PC-9 (cell line): ENCODE measurements at regions not wholly inside any gene's neighbourhood (a gene's known extent, or its start where the extent isn't known, plus 50 kb on each side); places are given as distances from the start of the nearest gene placed in this dataset.

ENCODE experiments used
- BruUV-seq: library from RNA; stranded (reverse); fragments of 400-500 nt; replicated peaks from 2 replicates; lab custom pipeline; 2021; lab: Mats Ljungman, UMichigan
- CTCF ChIA-PET: fragments of 300-600 bp; sonication (Branson Sonifier 250); formaldehyde crosslinking; loops from one replicate; lab custom pipeline; 2022; ENCODE audit warnings: antibody characterized with exemption; lab: Charles Lee
- POLR2A ChIA-PET: fragments of 300-600 bp; sonication (Branson Sonifier 250); formaldehyde crosslinking; loops from one replicate; lab custom pipeline; 2022; ENCODE audit warnings: antibody characterized with exemption; ENCODE audit not compliant: unreplicated experiment; lab: Charles Lee
- DNase-seq, 2 experiments: peaks; one replicate each; pipeline versions ENCODE4 v3.0.0 to v3.0.0-alpha.2; 2015 to 2022; ENCODE audit warnings: mixed read lengths in 1 of 2
- H2AFZ ChIP-seq: fragments of 200-600 bp; sonication (generic); 2 replicates; pipeline ENCODE4 v1.8.1; 2017; ENCODE audit warnings: antibody characterized with exemption
- H3F3A ChIP-seq: fragments of 200-600 bp; sonication (generic); 2 replicates; pipeline ENCODE4 v1.8.1; 2017; ENCODE audit warnings: antibody characterized with exemption, mild to moderate bottlenecking, low read depth; ENCODE audit not compliant: insufficient read depth
- H3K27ac ChIP-seq: fragments of 200-600 bp; sonication (generic); 2 replicates; pipeline ENCODE4 v1.6.1; 2016; ENCODE audit warnings: mixed run types
- H3K27me3 ChIP-seq: fragments of 200-600 bp; sonication (generic); 2 replicates; pipeline ENCODE4 v1.6.1; 2016; ENCODE audit warnings: low read depth, mixed run types; ENCODE audit not compliant: insufficient read depth
- H3K36me3 ChIP-seq: fragments of 200-600 bp; sonication (generic); 2 replicates; pipeline ENCODE4 v1.6.1; 2016; ENCODE audit warnings: low read depth, mixed run types
- H3K4me1 ChIP-seq: fragments of 200-600 bp; sonication (generic); replicated peaks from 2 replicates; pipeline ENCODE4 v1.6.1; 2016; ENCODE audit warnings: mixed run types; ENCODE audit not compliant: insufficient read depth
- H3K4me2 ChIP-seq: fragments of 200-600 bp; sonication (generic); 2 replicates; pipeline ENCODE4 v1.6.1; 2017; ENCODE audit warnings: mixed run types
- H3K4me3 ChIP-seq: fragments of 200-600 bp; sonication (generic); 2 replicates; pipeline ENCODE4 v1.6.1; 2016; ENCODE audit warnings: mixed run types
- H3K79me2 ChIP-seq: fragments of 200-600 bp; sonication (generic); 2 replicates; pipeline ENCODE4 v1.6.1; 2017; ENCODE audit warnings: low read depth, mixed run types
- H3K9me2 ChIP-seq: fragments of 200-600 bp; sonication (generic); 2 replicates; pipeline ENCODE4 v1.8.1; 2017; ENCODE audit warnings: mild to moderate bottlenecking; ENCODE audit not compliant: insufficient read depth
- H3K9me3 ChIP-seq: fragments of 200-600 bp; sonication (generic); 2 replicates; pipeline ENCODE4 v1.8.1; 2016; ENCODE audit warnings: low read depth; ENCODE audit not compliant: insufficient read depth
- H4K20me1 ChIP-seq: fragments of 200-600 bp; sonication (generic); 2 replicates; pipeline ENCODE4 v1.8.1; 2017; ENCODE audit not compliant: insufficient read depth
- CTCF ChIP-seq: fragments of 200-600 bp; sonication (generic); conservative IDR thresholded peaks from 2 replicates; pipeline ENCODE4 v1.6.1; 2017; ENCODE audit warnings: mixed run types, antibody characterized with exemption, mild to moderate bottlenecking, moderate library complexity
- EZH2 ChIP-seq: fragments of 200-600 bp; sonication (generic); IDR thresholded peaks from 2 replicates; pipeline ENCODE4 v1.8.0; 2017; ENCODE audit warnings: antibody characterized with exemption, low read depth
- intact Hi-C: fragments of 100-400 bp; cut with micrococcal nuclease; formaldehyde crosslinking; loops from one replicate; pipeline ENCODE4 v1.10.0; 2022; ENCODE audit not compliant: unreplicated experiment

DNA sequence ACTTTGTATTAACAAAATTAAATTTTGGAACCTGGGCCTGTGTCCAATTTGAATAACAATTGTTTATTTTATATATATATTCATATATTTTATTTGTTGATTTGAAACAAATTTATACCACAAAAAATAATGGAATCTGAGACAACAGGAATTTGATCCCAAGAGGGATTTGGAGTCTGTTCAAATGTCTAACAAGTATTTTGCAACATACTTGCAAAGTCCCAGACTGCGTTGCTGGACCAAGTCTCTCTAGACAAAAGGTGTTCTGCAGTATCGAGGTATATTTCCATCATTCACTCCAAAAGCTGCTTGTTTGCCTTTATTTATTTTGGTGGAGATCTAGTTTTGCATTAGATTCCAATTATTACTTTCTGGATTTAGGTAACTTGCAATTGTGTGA is 68.7 kb upstream of the PTPRR start:
- H3K79me2 ChIP-seq = no peaks in the 10 kb centered on the region
- H3K27ac ChIP-seq = no peak overlapping the region
- 0 out of 2 replicates have a peak, but pooled peaks cover 1% of the 10 kb centered on the region for H3K4me1 ChIP-seq
- no peak for DNase-seq
- H3K9me2 ChIP-seq = no peaks in the 10 kb centered on the region; the same call in 1 of the 2 replicates
- TF ChIP-seq EZH2 (no peak), CTCF (no peak)
- no TSS peak for BruUV-seq
- H3K4me2 ChIP-seq = no peak overlapping the region
- CTCF ChIA-PET = no interaction called here
- H3K4me3 ChIP-seq = no peak overlapping the region
- intact Hi-C loops = no loop called here
- no peaks in the 10 kb centered on the region for H3F3A ChIP-seq
- no peaks in the 10 kb centered on the region for H3K9me3 ChIP-seq
- POLR2A ChIA-PET = no interaction called here
- H2AFZ ChIP-seq = no peak overlapping the region
- no peaks in the 10 kb centered on the region for H3K27me3 ChIP-seq
- no peaks in the 10 kb centered on the region for H4K20me1 ChIP-seq
- no peaks in the 10 kb centered on the region for H3K36me3 ChIP-seq

- TF ChIP-seq EZH2 (no peak), CTCF (no peak)
- ChIA-PET CTCF (no interaction called here), POLR2A (no interaction called here)
- no TSS peak for BruUV-seq
- Histone ChIP-seq H4K20me1 (no peaks in the 10 kb centered on the region), H3K9me3 (no peaks in the 10 kb centered on the region), H3K4me1 (no peaks in the 10 kb centered on the region), H3K36me3 (no peaks in the 10 kb centered on the region), H3K27me3 (no peaks in the 10 kb centered on the region), H3K9me2 (no peaks in the 10 kb centered on the region; the same call in 1 of the 2 replicates), H3K4me2 (no peak overlapping the region), H3K4me3 (no peak overlapping the region), H2AFZ (no peak overlapping the region), H3F3A (no peaks in the 10 kb centered on the region), H3K27ac (no peak overlapping the region), H3K79me2 (no peaks in the 10 kb centered on the region)
- no peak for DNase-seq
- intact Hi-C loops = no loop called here
Observed at GRCh38 chr12:70985850-70986249, 65.3 kb upstream of the PTPRR start.

GRCh38 chr12:70983692-70984091 is 63.2 kb upstream of the PTPRR start:
- no peak for TF ChIP-seq EZH2
- no peak for TF ChIP-seq CTCF
- Histone ChIP-seq H3K4me2 (no peak overlapping the region), H2AFZ (no peak overlapping the region), H3K36me3 (no peaks in the 10 kb centered on the region), H3K4me3 (no peak overlapping the region), H3K9me2 (no peaks in the 10 kb centered on the region; the same call in 1 of the 2 replicates), H3K4me1 (no peaks in the 10 kb centered on the region), H4K20me1 (no peaks in the 10 kb centered on the region), H3F3A (no peaks in the 10 kb centered on the region), H3K27me3 (no peaks in the 10 kb centered on the region), H3K9me3 (no peaks in the 10 kb centered on the region), H3K27ac (no peak overlapping the region), H3K79me2 (no peaks in the 10 kb centered on the region)
- no TSS peak for BruUV-seq
- DNase-seq = no peak
- CTCF ChIA-PET = no interaction called here
- POLR2A ChIA-PET = no interaction called here
- intact Hi-C loops = no loop called here
